LNCAP (cell line): ENCODE measurements at regions not wholly inside any gene's neighbourhood (a gene's known extent, or its start where the extent isn't known, plus 50 kb on each side); places are given as distances from the start of the nearest gene placed in this dataset.

ENCODE experiments used
- TF ChIP-seq, protein P1 (sequence below): fragments of 450-650 bp; IDR thresholded peaks from 2 replicates; pipeline ENCODE4 v1.5.1; 2017; ENCODE audit warnings: mild to moderate bottlenecking

DNA sequence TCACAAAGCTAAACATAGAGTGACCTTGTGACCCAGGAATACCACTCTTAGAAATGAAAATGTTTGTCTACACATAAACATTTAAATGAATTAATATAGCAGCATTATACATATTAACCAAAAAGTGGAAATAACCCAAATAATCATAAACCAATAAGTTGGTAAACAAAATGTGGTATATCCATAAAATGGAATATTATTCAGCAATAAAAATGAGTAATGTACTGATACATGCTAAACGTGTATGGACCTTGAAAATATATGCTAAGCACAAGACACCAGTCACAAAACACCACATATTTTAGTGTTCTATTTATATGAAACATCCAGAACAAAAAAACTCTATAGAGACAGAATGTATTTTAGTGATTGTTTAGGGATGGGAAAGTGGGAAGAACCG, 68.9 kb upstream of the FUT9 start:
- TF ChIP-seq, protein P1, sequence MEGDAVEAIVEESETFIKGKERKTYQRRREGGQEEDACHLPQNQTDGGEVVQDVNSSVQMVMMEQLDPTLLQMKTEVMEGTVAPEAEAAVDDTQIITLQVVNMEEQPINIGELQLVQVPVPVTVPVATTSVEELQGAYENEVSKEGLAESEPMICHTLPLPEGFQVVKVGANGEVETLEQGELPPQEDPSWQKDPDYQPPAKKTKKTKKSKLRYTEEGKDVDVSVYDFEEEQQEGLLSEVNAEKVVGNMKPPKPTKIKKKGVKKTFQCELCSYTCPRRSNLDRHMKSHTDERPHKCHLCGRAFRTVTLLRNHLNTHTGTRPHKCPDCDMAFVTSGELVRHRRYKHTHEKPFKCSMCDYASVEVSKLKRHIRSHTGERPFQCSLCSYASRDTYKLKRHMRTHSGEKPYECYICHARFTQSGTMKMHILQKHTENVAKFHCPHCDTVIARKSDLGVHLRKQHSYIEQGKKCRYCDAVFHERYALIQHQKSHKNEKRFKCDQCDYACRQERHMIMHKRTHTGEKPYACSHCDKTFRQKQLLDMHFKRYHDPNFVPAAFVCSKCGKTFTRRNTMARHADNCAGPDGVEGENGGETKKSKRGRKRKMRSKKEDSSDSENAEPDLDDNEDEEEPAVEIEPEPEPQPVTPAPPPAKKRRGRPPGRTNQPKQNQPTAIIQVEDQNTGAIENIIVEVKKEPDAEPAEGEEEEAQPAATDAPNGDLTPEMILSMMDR: no peak

DNA sequence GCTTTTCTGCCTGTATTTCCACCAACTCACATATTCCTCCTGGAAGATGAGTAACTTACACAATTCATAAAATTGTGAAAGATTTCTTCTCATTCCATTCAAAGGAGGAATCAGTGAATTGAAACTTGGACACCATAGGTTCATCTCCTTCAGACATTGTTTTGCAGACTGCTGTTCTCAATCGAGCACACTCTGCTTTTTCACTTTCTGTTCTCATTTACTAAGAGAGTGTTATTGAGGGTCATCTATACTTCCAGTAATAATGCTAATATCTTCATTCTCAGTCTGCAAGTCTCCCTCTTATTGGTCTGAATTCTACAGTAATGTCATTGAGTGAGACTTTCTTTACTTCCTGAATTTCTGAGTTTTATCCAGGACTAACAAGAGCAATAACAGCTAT, 67.5 kb upstream of the FUT9 start:
- TF ChIP-seq, protein P1: no peak

DNA sequence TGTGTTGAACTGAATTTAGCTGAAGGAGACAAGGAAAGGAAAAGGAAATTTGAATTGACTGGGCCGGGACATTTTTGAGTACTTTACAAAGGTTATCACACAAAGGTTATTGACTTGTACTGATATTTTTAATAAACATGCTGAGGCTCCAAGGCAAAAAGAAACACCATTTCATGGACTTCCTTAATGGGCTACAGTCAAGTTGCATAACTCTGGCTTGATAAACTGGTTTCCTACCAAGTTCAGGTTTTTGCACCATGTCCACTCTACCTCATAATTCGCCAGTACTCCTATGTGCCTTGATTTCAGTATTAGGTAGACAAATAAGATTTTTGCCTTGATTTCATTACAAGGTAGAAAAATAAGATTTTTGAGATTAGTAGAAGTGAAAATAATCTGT, 65.8 kb upstream of the FUT9 start:
- TF ChIP-seq, protein P1: no peak

DNA sequence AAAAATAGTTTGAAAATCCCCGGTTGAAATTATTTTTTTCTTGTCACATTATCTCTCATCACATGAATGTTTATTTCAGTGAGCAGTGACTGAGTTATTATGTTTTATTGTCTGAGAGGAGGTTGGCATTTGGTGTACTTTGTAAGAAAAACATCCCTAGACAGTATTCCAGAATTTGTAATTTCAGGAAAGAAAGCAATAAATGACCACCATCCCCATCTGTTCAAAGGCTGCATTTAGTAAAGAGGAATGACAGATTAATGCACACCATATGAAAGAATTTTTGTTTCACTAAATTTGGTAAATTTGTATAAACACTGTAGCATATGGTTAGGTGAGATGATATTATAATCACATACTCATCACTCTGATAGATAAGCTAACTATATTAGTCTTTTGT, 57.1 kb upstream of the FUT9 start:
- TF ChIP-seq, protein P1: no peak

DNA sequence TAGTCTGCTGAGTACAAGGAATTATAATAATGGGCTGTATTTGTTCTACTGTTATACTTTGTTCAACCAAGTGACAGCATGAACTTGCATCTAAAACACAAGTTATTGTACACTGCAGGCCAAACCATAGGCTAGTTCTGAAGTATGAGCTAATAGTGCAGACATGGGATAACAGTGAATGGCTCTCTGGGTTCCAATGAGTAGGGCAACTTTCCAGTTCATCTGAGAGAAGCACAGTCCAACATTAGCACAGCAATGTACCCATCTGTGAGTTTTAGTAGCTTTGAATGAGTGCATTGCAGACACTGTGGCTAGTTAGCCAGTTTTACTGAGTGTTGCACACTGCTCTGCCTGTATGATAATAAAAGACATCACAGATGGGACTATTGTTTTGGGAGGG, 56.5 kb upstream of the FUT9 start:
- TF ChIP-seq, protein P1: no peak
